Peyer's patch (tissue), 4 donors: ENCODE measurements at regions not wholly inside any gene's neighbourhood (a gene's known extent, or its start where the extent isn't known, plus 50 kb on each side); places are given as distances from the start of the nearest gene placed in this dataset.

Source experiments
- DNase-seq, 3 donors: peaks; one replicate each; pipeline ENCODE4 v3.0.0-alpha.2; 2017 to 2019
- H3K27ac ChIP-seq, 4 donors: fragments of 200-600 bp; sonication (generic); one replicate each; pipeline ENCODE4 v1.5.1; 2016 to 2019
- H3K27me3 ChIP-seq, 2 donors: fragments of 200-600 bp; sonication (generic); one replicate each; pipeline ENCODE4 v1.5.1; 2019
- H3K36me3 ChIP-seq, 3 donors: fragments of 200-600 bp; sonication (generic); one replicate each; pipeline ENCODE4 v1.5.1; 2016 to 2019
- H3K4me1 ChIP-seq, 4 donors: fragments of 200-600 bp; sonication (generic); one replicate each; pipeline ENCODE4 v1.5.1; 2016 to 2019
- H3K4me3 ChIP-seq, 4 donors: fragments of 200-600 bp; sonication (generic); 1 replicate in 3 of 4; 2 replicates in 1 of 4; pipeline ENCODE4 v1.5.1; 2016 to 2019; ENCODE audit warnings: mild to moderate bottlenecking in 1 of 4
- H3K9me3 ChIP-seq, 4 donors: fragments of 200-600 bp; sonication (generic); one replicate each; pipeline ENCODE4 v1.5.1; 2016 to 2019; ENCODE audit warnings: mild to moderate bottlenecking in 1 of 4
- POLR2A ChIP-seq, 2 donors: fragments of 450-650 bp; IDR thresholded peaks; one replicate each; pipeline ENCODE4 v1.5.1; 2017; ENCODE audit warnings: antibody characterized with exemption in 2 of 2, mild to moderate bottlenecking in 2 of 2, moderate library complexity in 2 of 2
- TF ChIP-seq, protein P1 (sequence below), 6 experiments: fragments of 450-650 bp in 4 of 6; fragments of 200-600 bp in 2 of 6; sonication (generic) in 1 of 6; IDR thresholded peaks; one replicate each; pipeline ENCODE4 v1.5.1; 2017 to 2019; ENCODE audit warnings: antibody characterized with exemption in 6 of 6, mild to moderate bottlenecking in 3 of 6, moderate library complexity in 1 of 6

DNA sequence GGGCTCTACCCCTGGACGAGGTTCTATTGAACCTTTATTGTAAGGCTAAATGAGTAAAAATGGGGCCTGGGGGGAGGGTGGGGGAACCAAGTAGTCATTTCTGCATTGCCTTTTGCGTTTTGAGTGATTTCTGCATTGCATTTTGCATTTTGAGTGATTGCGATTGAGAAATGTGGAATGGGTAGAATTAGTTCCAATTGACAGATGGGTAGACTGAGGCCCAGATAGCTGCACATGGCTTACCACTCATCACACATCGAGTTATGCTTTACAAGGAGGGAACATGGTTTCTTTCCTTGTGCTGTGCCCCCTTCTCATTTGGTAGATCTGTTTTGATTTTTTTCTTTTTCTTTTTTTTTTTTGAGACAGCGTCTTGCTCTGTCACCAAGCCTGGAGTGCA, 858.7 kb downstream of the TYW1 start:
- no peak overlapping the region for H3K27ac ChIP-seq
- TF ChIP-seq, protein P1, sequence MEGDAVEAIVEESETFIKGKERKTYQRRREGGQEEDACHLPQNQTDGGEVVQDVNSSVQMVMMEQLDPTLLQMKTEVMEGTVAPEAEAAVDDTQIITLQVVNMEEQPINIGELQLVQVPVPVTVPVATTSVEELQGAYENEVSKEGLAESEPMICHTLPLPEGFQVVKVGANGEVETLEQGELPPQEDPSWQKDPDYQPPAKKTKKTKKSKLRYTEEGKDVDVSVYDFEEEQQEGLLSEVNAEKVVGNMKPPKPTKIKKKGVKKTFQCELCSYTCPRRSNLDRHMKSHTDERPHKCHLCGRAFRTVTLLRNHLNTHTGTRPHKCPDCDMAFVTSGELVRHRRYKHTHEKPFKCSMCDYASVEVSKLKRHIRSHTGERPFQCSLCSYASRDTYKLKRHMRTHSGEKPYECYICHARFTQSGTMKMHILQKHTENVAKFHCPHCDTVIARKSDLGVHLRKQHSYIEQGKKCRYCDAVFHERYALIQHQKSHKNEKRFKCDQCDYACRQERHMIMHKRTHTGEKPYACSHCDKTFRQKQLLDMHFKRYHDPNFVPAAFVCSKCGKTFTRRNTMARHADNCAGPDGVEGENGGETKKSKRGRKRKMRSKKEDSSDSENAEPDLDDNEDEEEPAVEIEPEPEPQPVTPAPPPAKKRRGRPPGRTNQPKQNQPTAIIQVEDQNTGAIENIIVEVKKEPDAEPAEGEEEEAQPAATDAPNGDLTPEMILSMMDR (IDR thresholded peaks at IDR 0.05), result no peak
- TF ChIP-seq POLR2A (IDR thresholded peaks at IDR 0.05), result no peak
- no peaks in the 10 kb centered on the region for H3K9me3 ChIP-seq
- no peaks in the 10 kb centered on the region for H3K4me1 ChIP-seq
- no peak for DNase-seq
- H3K36me3 ChIP-seq, result no peaks in the 10 kb centered on the region
- H3K27me3 ChIP-seq, result no peaks in the 10 kb centered on the region
- no peak overlapping the region for H3K4me3 ChIP-seq

DNA sequence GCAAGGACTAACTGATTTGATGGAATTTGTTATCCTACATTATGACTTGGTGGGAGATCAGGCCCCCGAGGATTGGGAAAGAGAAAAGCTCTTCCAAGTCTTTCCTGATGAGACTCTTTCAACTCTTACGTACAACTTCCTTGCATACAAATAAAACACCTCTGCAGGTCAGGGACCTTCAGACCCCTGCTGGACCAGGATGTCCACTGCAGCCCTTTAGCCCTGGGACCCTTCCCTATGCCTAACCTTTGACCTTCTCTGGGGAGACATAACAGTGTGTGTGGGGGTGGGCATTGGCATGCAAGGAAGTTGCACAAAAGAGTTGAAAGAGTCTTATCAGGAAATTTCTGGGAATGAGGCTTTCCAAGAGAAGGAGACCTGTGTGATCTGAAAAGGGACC, 859.4 kb downstream of the TYW1 start:
- H3K4me3 ChIP-seq, result no peak overlapping the region
- DNase-seq, result no peak
- H3K27ac ChIP-seq, result no peak overlapping the region
- H3K36me3 ChIP-seq, result no peaks in the 10 kb centered on the region
- TF ChIP-seq, protein P1 (IDR thresholded peaks at IDR 0.05), result no peak
- no peak for TF ChIP-seq POLR2A (IDR thresholded peaks at IDR 0.05)
- H3K9me3 ChIP-seq, result no peaks in the 10 kb centered on the region
- H3K4me1 ChIP-seq, result no peaks in the 10 kb centered on the region
- H3K27me3 ChIP-seq, result no peaks in the 10 kb centered on the region

DNA sequence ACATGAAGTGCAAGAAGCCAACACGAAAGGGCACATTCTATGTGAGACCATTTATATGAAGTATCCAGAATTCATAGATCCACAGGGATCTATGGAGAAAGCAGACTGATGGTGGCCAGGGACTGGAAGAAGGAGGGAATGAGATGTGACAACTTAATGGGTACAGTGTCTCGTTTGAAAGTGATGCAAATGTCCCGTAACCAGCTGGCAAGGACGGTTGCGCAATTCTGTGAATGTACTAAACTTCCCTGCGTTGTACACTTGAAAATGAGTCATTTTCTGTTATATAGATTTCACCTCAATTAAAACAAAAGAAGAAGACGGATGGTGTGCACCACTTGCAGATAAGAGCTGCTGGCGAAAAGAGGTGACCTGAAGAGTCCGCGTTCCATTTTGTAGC, 861.1 kb downstream of the TYW1 start:
- no peaks in the 10 kb centered on the region for H3K4me1 ChIP-seq
- no peak for DNase-seq
- H3K36me3 ChIP-seq, result no peaks in the 10 kb centered on the region
- H3K4me3 ChIP-seq, result no peak overlapping the region
- H3K27me3 ChIP-seq, result no peaks in the 10 kb centered on the region
- H3K9me3 ChIP-seq, result peaks cover 0 to 6% (median 0%) of the 10 kb centered on the region in 4 donors
- no peak overlapping the region for H3K27ac ChIP-seq
- TF ChIP-seq, protein P1 (IDR thresholded peaks at IDR 0.05), result no peak
- no peak for TF ChIP-seq POLR2A (IDR thresholded peaks at IDR 0.05)

DNA sequence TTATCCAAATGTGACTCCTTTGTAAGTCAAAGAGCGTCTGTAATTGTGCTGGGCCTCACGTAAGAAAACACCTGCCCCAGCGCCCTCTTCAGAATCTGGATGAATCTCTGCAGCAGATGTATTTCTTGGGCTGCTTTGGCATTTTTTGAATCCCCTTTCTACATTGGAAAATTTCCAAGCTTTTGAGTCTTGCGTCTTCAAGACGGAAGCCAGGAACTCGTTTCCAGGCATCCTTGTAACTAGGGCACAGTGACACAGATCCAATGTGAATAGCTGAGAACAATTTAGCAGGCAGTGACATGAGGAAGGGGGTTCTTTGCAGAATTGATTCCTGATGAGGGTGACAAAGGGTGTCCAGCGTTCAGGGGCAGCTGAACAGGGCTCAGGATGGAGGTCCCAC, 862.3 kb downstream of the TYW1 start:
- TF ChIP-seq, protein P1 (IDR thresholded peaks at IDR 0.05), result no peak
- TF ChIP-seq POLR2A (IDR thresholded peaks at IDR 0.05), result no peak
- no peaks in the 10 kb centered on the region for H3K4me1 ChIP-seq
- H3K4me3 ChIP-seq, result no peak overlapping the region
- H3K27ac ChIP-seq, result no peak overlapping the region
- no peaks in the 10 kb centered on the region for H3K27me3 ChIP-seq
- peaks cover 0 to 9% (median 0%) of the 10 kb centered on the region in 4 donors for H3K9me3 ChIP-seq
- DNase-seq, result no peak
- H3K36me3 ChIP-seq, result no peaks in the 10 kb centered on the region

DNA sequence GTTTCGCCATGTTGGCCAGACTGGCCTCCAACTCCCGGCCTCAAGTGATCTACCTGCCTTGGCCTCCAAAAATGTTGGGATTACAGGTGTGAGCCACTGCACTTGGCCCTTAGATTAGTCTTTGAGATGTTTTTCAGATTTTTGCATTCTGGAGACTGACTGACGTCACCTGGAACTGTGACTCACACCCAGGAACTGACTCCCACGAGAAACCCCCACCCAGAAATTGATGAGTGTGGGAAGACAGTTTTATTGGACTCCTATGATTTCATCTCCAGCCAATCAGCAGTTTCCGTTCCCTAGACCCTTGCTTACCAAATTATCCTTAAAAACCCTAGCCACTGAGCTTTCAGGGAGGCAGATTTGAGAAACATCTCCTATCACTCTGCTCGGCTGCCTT, 867.3 kb downstream of the TYW1 start:
- no peak overlapping the region for H3K4me3 ChIP-seq
- H3K36me3 ChIP-seq, result no peaks in the 10 kb centered on the region
- peaks cover 0 to 9% (median 0%) of the 10 kb centered on the region in 4 donors for H3K9me3 ChIP-seq
- DNase-seq, result no peak
- H3K4me1 ChIP-seq, result no peaks in the 10 kb centered on the region
- no peaks in the 10 kb centered on the region for H3K27me3 ChIP-seq
- TF ChIP-seq, protein P1 (IDR thresholded peaks at IDR 0.05), result no peak
- no peak for TF ChIP-seq POLR2A (IDR thresholded peaks at IDR 0.05)
- no peak overlapping the region for H3K27ac ChIP-seq

DNA sequence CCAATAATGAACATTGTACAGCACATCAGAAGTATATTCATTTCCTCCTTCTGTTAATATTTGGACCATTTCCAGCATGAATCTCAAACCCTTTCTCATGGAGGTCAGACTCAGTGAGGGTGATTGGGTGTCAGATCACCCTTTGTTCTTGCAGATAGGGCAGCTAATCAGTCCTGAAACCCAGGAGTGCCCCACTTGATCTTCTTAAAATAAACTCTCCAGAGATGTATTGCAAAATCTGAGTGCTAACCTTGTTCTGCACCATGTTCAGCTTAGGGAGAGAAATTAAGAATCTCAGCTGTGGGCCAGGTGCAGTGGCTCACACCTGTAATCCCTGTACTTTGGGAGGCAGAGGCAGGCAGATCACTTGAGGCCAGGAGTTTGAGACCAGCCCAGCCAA, 869.4 kb downstream of the TYW1 start:
- TF ChIP-seq, protein P1 (IDR thresholded peaks at IDR 0.05), result no peak
- TF ChIP-seq POLR2A (IDR thresholded peaks at IDR 0.05), result no peak
- H3K9me3 ChIP-seq, result peaks cover 0 to 9% (median 0%) of the 10 kb centered on the region in 4 donors

More for the DNA sequence above, 869.4 kb downstream of the TYW1 start:
- Histone ChIP-seq H3K4me3 (no peak overlapping the region), H3K27ac (no peak overlapping the region), H3K27me3 (no peaks in the 10 kb centered on the region), H3K36me3 (no peaks in the 10 kb centered on the region), H3K4me1 (no peaks in the 10 kb centered on the region)
- DNase-seq, result no peak
